ENCODE measurements at regions not wholly inside any gene's neighbourhood (a gene's known extent, or its start where the extent isn't known, plus 50 kb on each side); places are given as distances from the start of the nearest gene placed in this dataset.

DNA sequence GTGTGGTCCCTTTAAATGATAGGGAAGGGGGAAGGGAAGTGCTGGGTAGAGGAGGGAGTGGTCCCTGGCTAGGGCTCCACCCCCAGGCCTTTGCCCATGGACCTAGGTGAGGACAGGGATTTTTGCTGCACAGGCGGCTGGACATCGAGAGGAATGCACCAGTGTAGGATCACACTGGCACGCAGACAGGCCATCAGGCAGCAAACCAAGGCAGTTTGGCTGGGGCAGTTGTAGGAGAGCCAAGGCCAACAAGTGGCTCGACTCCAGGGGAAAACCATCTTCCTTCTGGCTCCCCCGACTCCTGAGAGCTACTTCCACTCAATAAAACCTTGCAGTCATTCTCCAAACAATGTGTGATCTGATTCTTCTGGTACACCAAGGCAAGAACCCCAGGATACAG lies 402.0 kb upstream of the LRRTM1 start:
- no peak for ATAC-seq (replicated peaks in 1 of 4)
- Mint-ChIP-seq H3K9me3 (peaks cover 14 to 27% (median 27%) of the 10 kb centered on the region in 3 donors), H3K4me1 (no peaks in the 10 kb centered on the region), H3K27ac (no peak overlapping the region), H3K27me3 (no peaks in the 10 kb centered on the region), H3K36me3 (no peaks in the 10 kb centered on the region), H3K4me3 (no peak overlapping the region)
- Histone ChIP-seq H3K36me3 (ENCODE audit: control insufficient read depth in 2 of 2, extremely low read depth in 1 of 2, insufficient read depth in 1 of 2, low read length in 1 of 2) (no peaks in the 10 kb centered on the region), H3K4me1 (ENCODE audit: control insufficient read depth in 1 of 2, extremely low read depth in 1 of 2, insufficient read depth in 2 of 2, low read length in 2 of 2) (no peaks in the 10 kb centered on the region), H3K27ac (ENCODE audit: low read length) (no peak overlapping the region), H3K27me3 (replicated peaks in 1 of 2; ENCODE audit: control insufficient read depth in 2 of 2, extremely low read depth in 1 of 2, insufficient read depth in 2 of 2, low read length in 1 of 2) (no peaks in the 10 kb centered on the region), H3K9me3 (peaks cover 4% of the 10 kb centered on the region), H3K4me3 (ENCODE audit: control insufficient read depth in 1 of 2, extremely low read depth in 1 of 2, low read length in 1 of 2) (no peak overlapping the region)
- DNase-seq: no peak
- CTCF ChIA-PET: no interaction called here
- POLR2A ChIA-PET: no interaction called here
- WGBS (ENCODE audit: insufficient coverage): 100% methylated on average over 3 of the region's 5 CpGs

DNA sequence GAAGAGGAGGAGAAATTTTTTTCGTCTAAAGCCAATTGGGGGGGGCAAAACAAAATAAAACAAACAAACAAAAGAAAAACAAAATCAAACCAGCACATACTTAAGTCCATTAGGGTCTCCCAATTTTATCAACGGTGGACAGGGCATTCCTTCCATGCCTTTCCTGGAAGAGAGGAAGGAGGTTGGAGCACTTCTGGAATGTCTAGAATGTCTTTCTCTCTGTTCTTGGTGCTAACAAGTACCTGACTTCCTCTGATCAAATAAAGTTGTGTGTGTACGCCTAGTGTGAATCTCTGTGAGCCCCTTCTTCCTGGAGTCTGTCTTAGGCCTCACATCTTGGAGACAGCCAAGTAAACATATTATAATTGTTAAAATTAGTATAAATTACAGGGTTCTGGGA lies 399.0 kb upstream of the LRRTM1 start:
- no peaks in the 10 kb centered on the region for H3K9me3 ChIP-seq
- peaks cover 17 to 38% (median 33%) of the 10 kb centered on the region in 3 donors for H3K9me3 Mint-ChIP-seq
- H3K4me3 ChIP-seq (ENCODE audit: control insufficient read depth in 1 of 2, extremely low read depth in 1 of 2, low read length in 1 of 2): no peak overlapping the region
- H3K36me3 Mint-ChIP-seq: no peaks in the 10 kb centered on the region
- H3K4me3 Mint-ChIP-seq: no peak overlapping the region
- POLR2A ChIA-PET: no interaction called here
- DNase-seq (no peak), ATAC-seq (replicated peaks in 1 of 4) (no peak)
- no peaks in the 10 kb centered on the region for H3K4me1 ChIP-seq (ENCODE audit: control insufficient read depth in 1 of 2, extremely low read depth in 1 of 2, insufficient read depth in 2 of 2, low read length in 2 of 2)
- CTCF ChIA-PET: no interaction called here
- no peaks in the 10 kb centered on the region for H3K27me3 ChIP-seq (replicated peaks in 1 of 2; ENCODE audit: control insufficient read depth in 2 of 2, extremely low read depth in 1 of 2, insufficient read depth in 2 of 2, low read length in 1 of 2)
- H3K27ac ChIP-seq (ENCODE audit: low read length): no peak overlapping the region
- no peaks in the 10 kb centered on the region for H3K36me3 ChIP-seq (ENCODE audit: control insufficient read depth in 2 of 2, extremely low read depth in 1 of 2, insufficient read depth in 1 of 2, low read length in 1 of 2)
- no peak overlapping the region for H3K27ac Mint-ChIP-seq
- no peaks in the 10 kb centered on the region for H3K4me1 Mint-ChIP-seq
- WGBS (ENCODE audit: insufficient coverage): no CpG with 5 or more reads among the region's 3 CpGs
- H3K27me3 Mint-ChIP-seq: no peaks in the 10 kb centered on the region

DNA sequence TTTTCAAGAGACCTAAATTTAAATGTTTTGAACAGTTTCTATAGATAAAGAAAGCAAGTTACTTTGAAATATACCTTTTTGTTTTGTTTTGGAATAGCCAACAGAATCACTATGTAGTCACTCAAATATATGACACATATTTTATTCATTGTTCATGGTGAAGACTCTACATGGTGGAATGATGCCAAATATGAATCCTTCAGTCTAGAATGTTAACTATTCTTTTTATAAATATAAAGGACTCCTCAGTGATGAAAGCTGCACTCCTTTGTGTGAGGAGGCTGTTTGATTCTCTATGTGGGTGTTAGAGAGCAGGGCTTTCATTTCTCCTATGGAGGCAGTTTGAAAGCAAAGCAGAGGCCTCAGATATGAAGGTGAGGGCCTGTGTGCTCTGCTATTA lies 396.4 kb upstream of the LRRTM1 start:
- H3K36me3 Mint-ChIP-seq: no peaks in the 10 kb centered on the region
- Histone ChIP-seq H3K27me3 (replicated peaks in 1 of 2; ENCODE audit: control insufficient read depth in 2 of 2, extremely low read depth in 1 of 2, insufficient read depth in 2 of 2, low read length in 1 of 2) (no peaks in the 10 kb centered on the region), H3K27ac (ENCODE audit: low read length) (no peak overlapping the region), H3K4me3 (ENCODE audit: control insufficient read depth in 1 of 2, extremely low read depth in 1 of 2, low read length in 1 of 2) (no peak overlapping the region), H3K36me3 (ENCODE audit: control insufficient read depth in 2 of 2, extremely low read depth in 1 of 2, insufficient read depth in 1 of 2, low read length in 1 of 2) (no peaks in the 10 kb centered on the region), H3K4me1 (ENCODE audit: control insufficient read depth in 1 of 2, extremely low read depth in 1 of 2, insufficient read depth in 2 of 2, low read length in 2 of 2) (no peaks in the 10 kb centered on the region), H3K9me3 (no peaks in the 10 kb centered on the region)
- ChIA-PET POLR2A (no interaction called here), CTCF (interaction anchor here in 1 of 2 donors (0.6 kb wide), 1 partner anchor 770 kb away, joined by 5 read pairs; no protein-coding TSS in a partner anchor)
- H3K27ac Mint-ChIP-seq: no peak overlapping the region
- peaks cover 18 to 41% (median 37%) of the 10 kb centered on the region in 3 donors for H3K9me3 Mint-ChIP-seq
- H3K27me3 Mint-ChIP-seq: no peaks in the 10 kb centered on the region
- ATAC-seq (replicated peaks in 1 of 4) (no peak), DNase-seq (no peak)
- no peaks in the 10 kb centered on the region for H3K4me1 Mint-ChIP-seq
- H3K4me3 Mint-ChIP-seq: no peak overlapping the region
